ENCODE measurements at regions not wholly inside any gene's neighbourhood (a gene's known extent, or its start where the extent isn't known, plus 50 kb on each side); places are given as distances from the start of the nearest gene placed in this dataset.

GRCh38 chr2:75982719-75983118, 272.0 kb upstream of the GCFC2 start:
- TF ChIP-seq CTCF (IDR thresholded peaks at IDR 0.05; ENCODE audit: poor library complexity) (no peak), EZH2 (IDR thresholded peaks at IDR 0.05; ENCODE audit: borderline replicate concordance) (no peak), EZH2phosphoT487 (IDR thresholded peaks at IDR 0.05; ENCODE audit: low read depth, severe bottlenecking, unreplicated experiment) (no peak)

Measured in hepatocyte (in vitro differentiated cells).